ENCODE measurements at regions not wholly inside any gene's neighbourhood (a gene's known extent, or its start where the extent isn't known, plus 50 kb on each side); places are given as distances from the start of the nearest gene placed in this dataset.
"Not testable (repeated sequence)": the region's sequence is repeated elsewhere in the genome, so short reads cannot be mapped to it uniquely, and the experiment has no call there.

GRCh38 chr2:7161501-7161900 lies 244.3 kb downstream of the RNF144A start:
- intact Hi-C loops (cut with micrococcal nuclease), result no loop called here
- TF ChIP-seq CTCF (IDR thresholded peaks at IDR 0.05), result no peak
- H3K27me3 Mint-ChIP-seq, result no peaks in the 10 kb centered on the region
- ChIA-PET POLR2A (no interaction called here), CTCF (interaction anchor here (0.6 kb wide), 1 partner anchor 117 kb away, joined by 3 read pairs; no protein-coding TSS in a partner anchor)
- no peaks in the 10 kb centered on the region for H3K4me1 Mint-ChIP-seq (ENCODE audit: low read depth)
- no peak overlapping the region for H3K27ac Mint-ChIP-seq
- H3K36me3 Mint-ChIP-seq (ENCODE audit: low read depth), result no peaks in the 10 kb centered on the region
- H3K4me3 Mint-ChIP-seq, result no peak overlapping the region
- ATAC-seq (no peak), DNase-seq (no peak)
- H3K9me3 Mint-ChIP-seq, result no peaks in the 10 kb centered on the region

GRCh38 chr2:7165736-7166135 lies 248.5 kb downstream of the RNF144A start:
- H3K36me3 Mint-ChIP-seq (ENCODE audit: low read depth), result no peaks in the 10 kb centered on the region
- CTCF ChIA-PET, result no interaction called here
- intact Hi-C loops (cut with micrococcal nuclease), result no loop called here
- TF ChIP-seq CTCF (IDR thresholded peaks at IDR 0.05), result no peak
- ATAC-seq (no peak), DNase-seq (no peak)
- POLR2A ChIA-PET, result no interaction called here
- no peaks in the 10 kb centered on the region for H3K27me3 Mint-ChIP-seq
- H3K9me3 Mint-ChIP-seq, result no peaks in the 10 kb centered on the region
- no peaks in the 10 kb centered on the region for H3K4me1 Mint-ChIP-seq (ENCODE audit: low read depth)
- H3K27ac Mint-ChIP-seq, result no peak overlapping the region
- H3K4me3 Mint-ChIP-seq, result no peak overlapping the region

GRCh38 chr2:7167801-7168411 lies 250.7 kb downstream of the RNF144A start:
- no peaks in the 10 kb centered on the region for H3K4me1 Mint-ChIP-seq (ENCODE audit: low read depth)
- CTCF ChIA-PET, result no interaction called here
- intact Hi-C loops (cut with micrococcal nuclease), result no loop called here
- no peaks in the 10 kb centered on the region for H3K36me3 Mint-ChIP-seq (ENCODE audit: low read depth)
- POLR2A ChIA-PET, result no interaction called here
- H3K9me3 Mint-ChIP-seq, result no peaks in the 10 kb centered on the region
- H3K27ac Mint-ChIP-seq, result no peak overlapping the region
- H3K27me3 Mint-ChIP-seq, result no peaks in the 10 kb centered on the region
- ATAC-seq (no peak), DNase-seq (no peak)
- no peak for TF ChIP-seq CTCF (IDR thresholded peaks at IDR 0.05)
- no peak overlapping the region for H3K4me3 Mint-ChIP-seq

- Mint-ChIP-seq H3K27ac (no peak overlapping the region), H3K4me1 (ENCODE audit: low read depth) (no peaks in the 10 kb centered on the region), H3K9me3 (no peaks in the 10 kb centered on the region), H3K36me3 (ENCODE audit: low read depth) (no peaks in the 10 kb centered on the region), H3K27me3 (no peaks in the 10 kb centered on the region), H3K4me3 (no peak overlapping the region)
- no peak for ATAC-seq
- TF ChIP-seq CTCF (IDR thresholded peaks at IDR 0.05), result no peak
- ChIA-PET POLR2A (no interaction called here), CTCF (interaction anchor here (1.5 kb wide), 1 partner anchor 9 kb away, joined by 5 read pairs; no protein-coding TSS in a partner anchor)
- intact Hi-C loops (cut with micrococcal nuclease), result no loop called here
- DNase-seq, result no peak
Measured at GRCh38 chr2:7169593-7169992, 252.4 kb downstream of the RNF144A start.

- H3K4me3 Mint-ChIP-seq; H3K36me3 Mint-ChIP-seq (ENCODE audit: low read depth); H3K27me3 Mint-ChIP-seq; DNase-seq; POLR2A ChIA-PET; CTCF ChIA-PET; H3K27ac Mint-ChIP-seq; H3K9me3 Mint-ChIP-seq; ATAC-seq; H3K4me1 Mint-ChIP-seq (ENCODE audit: low read depth); intact Hi-C loops (cut with micrococcal nuclease): not testable (repeated sequence)
Measured at GRCh38 chr2:7178996-7179395, 261.8 kb downstream of the RNF144A start.
